Vagina (tissue), 2 donors: ENCODE measurements at regions not wholly inside any gene's neighbourhood (a gene's known extent, or its start where the extent isn't known, plus 50 kb on each side); places are given as distances from the start of the nearest gene placed in this dataset.

Experiments
- POLR2A ChIP-seq, 2 donors: fragments of 450-650 bp; IDR thresholded peaks; one replicate each; pipeline ENCODE4 v1.6.1; 2017; ENCODE audit warnings: antibody characterized with exemption in 2 of 2, mild to moderate bottlenecking in 2 of 2, moderate library complexity in 2 of 2
- POLR2AphosphoS5 ChIP-seq, 2 donors: sonication (generic); formaldehyde crosslinking; IDR thresholded peaks; one replicate each; pipeline ENCODE4 v1.9.0; 2017; ENCODE audit warnings: antibody characterized with exemption in 2 of 2, mild to moderate bottlenecking in 2 of 2, low read depth in 1 of 2; ENCODE audit not compliant: insufficient read depth in 1 of 2
- TF ChIP-seq, protein P1 (sequence below), 3 experiments: fragments of 450-650 bp in 2 of 3; fragments of 200-600 bp in 1 of 3; sonication (generic) in 1 of 3; IDR thresholded peaks; one replicate each; pipeline ENCODE4 v1.5.1; 2017 to 2019; ENCODE audit warnings: antibody characterized with exemption in 3 of 3, mild to moderate bottlenecking in 2 of 3, moderate library complexity in 2 of 3

DNA sequence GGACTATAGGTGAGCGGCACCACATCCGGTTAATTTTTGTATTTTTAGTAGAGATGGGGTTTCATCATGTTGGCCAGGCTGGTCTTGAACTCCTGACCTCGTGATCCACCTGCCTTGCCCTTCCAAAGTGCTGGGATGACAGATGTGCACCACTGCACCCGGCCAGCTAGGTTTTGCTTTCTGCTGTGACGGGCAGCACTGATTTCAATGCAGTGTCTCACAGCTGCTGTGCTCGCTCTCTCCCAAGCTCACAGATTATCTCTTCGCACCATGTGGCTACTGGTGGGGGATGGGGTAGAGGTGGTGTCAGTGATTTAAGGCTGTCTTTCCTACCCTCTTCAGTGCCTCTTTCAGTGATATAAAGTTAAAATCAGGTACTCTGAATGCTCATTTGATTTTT is 909.1 kb downstream of the TRHDE start:
- TF ChIP-seq POLR2A (IDR thresholded peaks at IDR 0.05) (no peak), POLR2AphosphoS5 (IDR thresholded peaks at IDR 0.05; ENCODE audit: insufficient read depth in 1 of 2, low read depth in 1 of 2) (no peak)
- TF ChIP-seq, protein P1, sequence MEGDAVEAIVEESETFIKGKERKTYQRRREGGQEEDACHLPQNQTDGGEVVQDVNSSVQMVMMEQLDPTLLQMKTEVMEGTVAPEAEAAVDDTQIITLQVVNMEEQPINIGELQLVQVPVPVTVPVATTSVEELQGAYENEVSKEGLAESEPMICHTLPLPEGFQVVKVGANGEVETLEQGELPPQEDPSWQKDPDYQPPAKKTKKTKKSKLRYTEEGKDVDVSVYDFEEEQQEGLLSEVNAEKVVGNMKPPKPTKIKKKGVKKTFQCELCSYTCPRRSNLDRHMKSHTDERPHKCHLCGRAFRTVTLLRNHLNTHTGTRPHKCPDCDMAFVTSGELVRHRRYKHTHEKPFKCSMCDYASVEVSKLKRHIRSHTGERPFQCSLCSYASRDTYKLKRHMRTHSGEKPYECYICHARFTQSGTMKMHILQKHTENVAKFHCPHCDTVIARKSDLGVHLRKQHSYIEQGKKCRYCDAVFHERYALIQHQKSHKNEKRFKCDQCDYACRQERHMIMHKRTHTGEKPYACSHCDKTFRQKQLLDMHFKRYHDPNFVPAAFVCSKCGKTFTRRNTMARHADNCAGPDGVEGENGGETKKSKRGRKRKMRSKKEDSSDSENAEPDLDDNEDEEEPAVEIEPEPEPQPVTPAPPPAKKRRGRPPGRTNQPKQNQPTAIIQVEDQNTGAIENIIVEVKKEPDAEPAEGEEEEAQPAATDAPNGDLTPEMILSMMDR (IDR thresholded peaks at IDR 0.05), result no peak
